GM12878 (cell line): ENCODE measurements at regions not wholly inside any gene's neighbourhood (a gene's known extent, or its start where the extent isn't known, plus 50 kb on each side); places are given as distances from the start of the nearest gene placed in this dataset.

Source experiments
- CBX3 ChIP-seq: fragments of 200-600 bp; sonication (generic); IDR thresholded peaks from 2 replicates; pipeline ENCODE4 v1.6.1; 2016; ENCODE audit warnings: low read depth, borderline replicate concordance
- CEBPB ChIP-seq, 2 experiments: fragments of 150-350 bp in 1 of 2; IDR thresholded peaks; 2 replicates each; pipeline ENCODE4 v1.6.1; 2012 to 2014; ENCODE audit warnings: low read depth in 2 of 2, low read length in 2 of 2, borderline replicate concordance in 1 of 2, inconsistent platforms in 1 of 2
- CTCF ChIP-seq, 3 experiments: IDR thresholded peaks in 2 of 3; conservative IDR thresholded peaks in 1 of 3; 2 replicates each; pipeline ENCODE4 v1.5.1; 2011; ENCODE audit warnings: low read depth in 3 of 3, low read length in 3 of 3, mild to moderate bottlenecking in 3 of 3, control low read depth in 2 of 3, moderate library complexity in 2 of 3, inconsistent platforms in 1 of 3, mixed read lengths in 1 of 3; ENCODE audit not compliant: control insufficient read depth in 2 of 3, insufficient read depth in 1 of 3; ENCODE audit errors: extremely low read depth in 1 of 3

GRCh38 chr4:41822325-41822724 is 73.8 kb upstream of the PHOX2B start:
- TF ChIP-seq CTCF (IDR thresholded peaks at IDR 0.05 in 2 of 3, conservative IDR thresholded peaks at IDR 0.05 in 1 of 3; ENCODE audit: control insufficient read depth in 2 of 3, extremely low read depth in 1 of 3, insufficient read depth in 1 of 3, low read depth in 3 of 3, low read length in 3 of 3) (no peak), CBX3 (no peak), CEBPB (IDR thresholded peaks at IDR 0.05; ENCODE audit: borderline replicate concordance in 1 of 2, low read depth in 2 of 2, low read length in 2 of 2) (no peak)
